IMR-90 (cell line): ENCODE measurements at regions not wholly inside any gene's neighbourhood (a gene's known extent, or its start where the extent isn't known, plus 50 kb on each side); places are given as distances from the start of the nearest gene placed in this dataset.

Experiments used
- ATAC-seq: fragments of 200-7000 bp; cut with Tn5 transposase; 2 replicates; pipeline ENCODE4 v1.9.1; 2020; ENCODE audit warnings: low read depth, mild to moderate bottlenecking, moderate library complexity
- BruUV-seq: library from RNA; stranded (reverse); fragments of 400-500 nt; replicated peaks from 2 replicates; lab custom pipeline; 2021; lab: Mats Ljungman, UMichigan
- CTCF ChIA-PET: fragments of 300-600 bp; formaldehyde crosslinking; extraction: SDS; loops from one replicate; lab custom pipeline; 2021; ENCODE audit warnings: antibody characterized with exemption; lab: Yijun Ruan, JAX
- POLR2A ChIA-PET: fragments of 300-600 bp; sonication (Branson Sonifier 250); formaldehyde crosslinking; loops from one replicate; lab custom pipeline; 2022; ENCODE audit warnings: antibody characterized with exemption; ENCODE audit not compliant: unreplicated experiment; lab: Charles Lee
- DNase-seq: peaks from one replicate; pipeline ENCODE4 v3.0.0; 2013
- H2AFZ ChIP-seq: replicated peaks from 2 replicates; pipeline ENCODE3; 2013; ENCODE audit warnings: low read length, mild to moderate bottlenecking; ENCODE audit not compliant: poor library complexity
- H2AK5ac ChIP-seq: 2 replicates; pipeline ENCODE4 v1.6.1; 2013; ENCODE audit warnings: low read depth, low read length, inconsistent platforms
- H2AK9ac ChIP-seq: replicated peaks from 2 replicates; pipeline ENCODE3; 2013; ENCODE audit warnings: mild to moderate bottlenecking, low read depth, low read length, moderate library complexity; ENCODE audit not compliant: poor library complexity
- H2BK120ac ChIP-seq: 2 replicates; pipeline ENCODE4 v1.6.1; 2013; ENCODE audit warnings: low read depth, low read length, inconsistent platforms
- H2BK15ac ChIP-seq: 3 replicates; pipeline ENCODE4 v1.6.1; 2013; ENCODE audit warnings: low read depth, low read length, inconsistent platforms
- H2BK20ac ChIP-seq: 2 replicates; pipeline ENCODE4 v1.6.1; 2013; ENCODE audit warnings: low read depth, mild to moderate bottlenecking, inconsistent platforms, low read length, moderate library complexity
- H2BK5ac ChIP-seq: 2 replicates; pipeline ENCODE4 v1.6.1; 2013; ENCODE audit warnings: mild to moderate bottlenecking, low read depth, low read length, inconsistent platforms; ENCODE audit not compliant: poor library complexity, severe bottlenecking
- H3K14ac ChIP-seq: replicated peaks from 2 replicates; pipeline ENCODE4 v1.6.1; 2013; ENCODE audit warnings: low read depth, low read length, inconsistent platforms
- H3K18ac ChIP-seq: 2 replicates; pipeline ENCODE4 v1.6.1; 2013; ENCODE audit warnings: low read depth, low read length, control low read depth
- H3K23ac ChIP-seq: 2 replicates; pipeline ENCODE4 v1.6.1; 2013; ENCODE audit warnings: low read depth, low read length, inconsistent platforms
- H3K27ac ChIP-seq: 2 replicates; pipeline ENCODE4 v1.5.1; 2013; ENCODE audit warnings: mild to moderate bottlenecking, control low read depth, low read length; ENCODE audit not compliant: insufficient read depth
- H3K27me3 ChIP-seq: 2 replicates; pipeline ENCODE4 v1.6.1; 2013; ENCODE audit warnings: low read length; ENCODE audit not compliant: control insufficient read depth, insufficient read depth
- H3K36me3 ChIP-seq: 2 replicates; pipeline ENCODE4 v1.6.1; 2013; ENCODE audit warnings: low read length, mixed read lengths; ENCODE audit not compliant: control insufficient read depth, insufficient read depth
- H3K4ac ChIP-seq: 2 replicates; pipeline ENCODE4 v1.6.1; 2013; ENCODE audit warnings: low read depth, low read length, inconsistent platforms
- H3K4me1 ChIP-seq: 2 replicates; pipeline ENCODE4 v1.6.1; 2013; ENCODE audit warnings: low read length, mixed read lengths; ENCODE audit not compliant: control insufficient read depth, insufficient read depth
- H3K4me2 ChIP-seq: 2 replicates; pipeline ENCODE4 v1.6.1; 2013; ENCODE audit warnings: low read depth, mild to moderate bottlenecking, control low read depth, low read length, moderate library complexity
- H3K4me3 ChIP-seq: 2 replicates; pipeline ENCODE4 v1.5.1; 2013; ENCODE audit warnings: low read depth, mild to moderate bottlenecking, control low read depth, low read length, moderate library complexity; ENCODE audit not compliant: insufficient read depth
- H3K56ac ChIP-seq: 2 replicates; pipeline ENCODE4 v1.6.1; 2013; ENCODE audit warnings: low read length, inconsistent platforms; ENCODE audit not compliant: insufficient read depth; ENCODE audit errors: extremely low read depth
- H3K79me1 ChIP-seq, 2 experiments: 2 replicates each; pipeline ENCODE4 v1.6.1; 2013; ENCODE audit warnings: low read length in 2 of 2, inconsistent platforms in 1 of 2, low read depth in 1 of 2
- H3K9ac ChIP-seq: 2 replicates; pipeline ENCODE4 v1.6.1; 2013; ENCODE audit warnings: low read depth, low read length, control low read depth
- H3K9me1 ChIP-seq: 2 replicates; pipeline ENCODE4 v1.6.1; 2013; ENCODE audit warnings: low read length, inconsistent platforms; ENCODE audit not compliant: insufficient read depth
- H3K9me3 ChIP-seq: 2 replicates; pipeline ENCODE4 v1.6.1; 2013; ENCODE audit warnings: low read length; ENCODE audit not compliant: control insufficient read depth, insufficient read depth
- H4K20me1 ChIP-seq: 2 replicates; pipeline ENCODE4 v1.6.1; 2013; ENCODE audit warnings: low read length, inconsistent platforms; ENCODE audit not compliant: insufficient read depth
- H4K5ac ChIP-seq: 2 replicates; pipeline ENCODE4 v1.6.1; 2013; ENCODE audit warnings: mild to moderate bottlenecking, low read depth, low read length, control low read depth
- H4K8ac ChIP-seq, 2 experiments: 2 replicates each; pipeline ENCODE4 v1.6.1; 2013; ENCODE audit warnings: low read depth in 2 of 2, low read length in 2 of 2, control low read depth in 1 of 2, inconsistent platforms in 1 of 2
- H4K91ac ChIP-seq: 2 replicates; pipeline ENCODE4 v1.6.1; 2013; ENCODE audit warnings: low read depth, low read length, inconsistent platforms; ENCODE audit not compliant: insufficient read depth
- CHD1 ChIP-seq: IDR thresholded peaks from 2 replicates; pipeline ENCODE4 v1.6.1; 2012; ENCODE audit warnings: low read depth, low read length, improper control_type of control experiment
- CTCF ChIP-seq: conservative IDR thresholded peaks from 2 replicates; pipeline ENCODE4 v1.5.1; 2012; ENCODE audit warnings: mild to moderate bottlenecking, low read depth, low read length, improper control_type of control experiment
- ELK1 ChIP-seq: fragments of 150-350 bp; IDR thresholded peaks from 2 replicates; pipeline ENCODE4 v1.6.1; 2016; ENCODE audit warnings: low read depth, mild to moderate bottlenecking, low read length, moderate library complexity, borderline replicate concordance
- FOS ChIP-seq: fragments of 150-350 bp; IDR thresholded peaks from 2 replicates; pipeline ENCODE4 v1.6.1; 2016; ENCODE audit warnings: low read depth, low read length
- MAZ ChIP-seq: IDR thresholded peaks from 2 replicates; pipeline ENCODE4 v1.6.1; 2012; ENCODE audit warnings: low read depth, mild to moderate bottlenecking, low read length, improper control_type of control experiment, moderate library complexity, borderline replicate concordance
- MXI1 ChIP-seq: IDR thresholded peaks from 2 replicates; pipeline ENCODE4 v1.6.1; 2012; ENCODE audit warnings: low read depth, mild to moderate bottlenecking, low read length, moderate library complexity, borderline replicate concordance
- RAD21 ChIP-seq: IDR thresholded peaks from 2 replicates; pipeline ENCODE4 v1.6.1; 2012; ENCODE audit warnings: low read length, improper control_type of control experiment
- RCOR1 ChIP-seq: IDR thresholded peaks from 2 replicates; pipeline ENCODE4 v1.6.1; 2012; ENCODE audit warnings: mild to moderate bottlenecking, low read length, improper control_type of control experiment; ENCODE audit not compliant: insufficient replicate concordance
- RFX5 ChIP-seq: IDR thresholded peaks from 2 replicates; pipeline ENCODE4 v1.8.0; 2012; ENCODE audit warnings: low read depth, mild to moderate bottlenecking, low read length, moderate library complexity
- SMC3 ChIP-seq: fragments of 150-350 bp; IDR thresholded peaks from 2 replicates; pipeline ENCODE4 v1.6.1; 2016; ENCODE audit warnings: low read depth, mild to moderate bottlenecking, antibody characterized with exemption, low read length, moderate library complexity
- USF2 ChIP-seq: fragments of 150-350 bp; IDR thresholded peaks from 2 replicates; pipeline ENCODE4 v1.6.1; 2017; ENCODE audit warnings: mild to moderate bottlenecking, antibody characterized with exemption, low read length, low read depth
- dilution Hi-C: fragments of 300-500 bp; cut with HindIII; formaldehyde crosslinking; loops from one replicate; pipeline ENCODE4 v1.14.3; 2018; ENCODE audit warnings: low sequenced_read_pairs; ENCODE audit not compliant: unreplicated experiment
- in situ Hi-C: fragments of 300-500 bp; cut with MboI; formaldehyde crosslinking; loops from 3 replicates; pipeline ENCODE4 v1.14.3; 2019; ENCODE audit warnings: low sequenced_read_pairs, inconsistent platforms, mixed read lengths
- intact Hi-C: fragments of 100-400 bp; cut with micrococcal nuclease; formaldehyde crosslinking; loops from 2 replicates; pipeline ENCODE4 v1.10.0; 2022

GRCh38 chr14:81633496-81633895 lies 99.8 kb upstream of the SEL1L start:
- no peak overlapping the region for H2AK9ac ChIP-seq
- H3K14ac ChIP-seq: no peak overlapping the region
- H3K4ac ChIP-seq: no peak overlapping the region
- no peak overlapping the region for H2BK120ac ChIP-seq
- H2BK20ac ChIP-seq: no peak overlapping the region
- H4K5ac ChIP-seq: no peak overlapping the region
- intact Hi-C loops: no loop called here
- dilution Hi-C loops: no loop called here
- H3K79me1 ChIP-seq: no peaks in the 10 kb centered on the region
- no peak overlapping the region for H3K27ac ChIP-seq
- H3K36me3 ChIP-seq: no peaks in the 10 kb centered on the region
- no peaks in the 10 kb centered on the region for H3K9me1 ChIP-seq
- DNase-seq (no peak), ATAC-seq (no peak)
- no peak overlapping the region for H3K9ac ChIP-seq
- no peak overlapping the region for H3K56ac ChIP-seq
- no peak for TF ChIP-seq CTCF
- TF ChIP-seq RFX5: no peak
- no peak for TF ChIP-seq RAD21
- no peak for TF ChIP-seq MAZ
- TF ChIP-seq FOS: no peak
- no peak for TF ChIP-seq USF2
- no peak for TF ChIP-seq SMC3
- no peak for TF ChIP-seq CHD1
- TF ChIP-seq RCOR1: no peak
- TF ChIP-seq ELK1: no peak
- no peak for TF ChIP-seq MXI1
- in situ Hi-C loops: no loop called here
- no peak overlapping the region for H2BK15ac ChIP-seq
- H4K8ac ChIP-seq: no peak overlapping the region
- no peaks in the 10 kb centered on the region for H3K4me1 ChIP-seq
- H3K27me3 ChIP-seq: no peaks in the 10 kb centered on the region
- no peak overlapping the region for H4K91ac ChIP-seq
- H3K4me3 ChIP-seq: no peak overlapping the region
- CTCF ChIA-PET: no interaction called here
- no peak overlapping the region for H2AK5ac ChIP-seq
- H4K20me1 ChIP-seq: no peaks in the 10 kb centered on the region
- no peak overlapping the region for H3K23ac ChIP-seq
- no peak overlapping the region for H2BK5ac ChIP-seq
- H3K4me2 ChIP-seq: no peak overlapping the region
- no peak overlapping the region for H2AFZ ChIP-seq
- no peak overlapping the region for H3K18ac ChIP-seq
- POLR2A ChIA-PET: no interaction called here
- peaks cover 4% of the 10 kb centered on the region for H3K9me3 ChIP-seq
- BruUV-seq: no TSS peak
